ENCODE measurements at regions not wholly inside any gene's neighbourhood (a gene's known extent, or its start where the extent isn't known, plus 50 kb on each side); places are given as distances from the start of the nearest gene placed in this dataset.

GRCh38 chr2:39996653-39997080 lies 217.6 kb upstream of the THUMPD2 start:
- Histone ChIP-seq H3K4me2 (ENCODE audit: insufficient read depth in 1 of 2, low read depth in 2 of 2, low read length in 2 of 2) (no peak overlapping the region), H3K23me2 (ENCODE audit: low read depth, low read length) (no peaks in the 10 kb centered on the region), H4K8ac (ENCODE audit: extremely low read depth, insufficient read depth, low read length) (no peak overlapping the region), H3K4ac (replicated peaks; ENCODE audit: insufficient read length, low read depth, low read length) (no peak overlapping the region), H4K5ac (ENCODE audit: insufficient read length, low read depth, low read length) (no peak overlapping the region), H2BK15ac (ENCODE audit: low read length) (no peak overlapping the region), H2BK5ac (ENCODE audit: low read depth, low read length) (no peak overlapping the region), H3K27me3 (replicated peaks in 1 of 4; ENCODE audit: control insufficient read depth in 3 of 4, extremely low read depth in 1 of 4, insufficient read depth in 3 of 4, low read length in 3 of 4) (no peaks in the 10 kb centered on the region), H2BK20ac (ENCODE audit: low read length) (no peak overlapping the region), H3K4me3 (ENCODE audit: extremely low read depth in 1 of 4, insufficient read depth in 2 of 4, low read depth in 3 of 4, low read length in 4 of 4) (no peak overlapping the region), H3K4me1 (replicated peaks in 1 of 4; ENCODE audit: control insufficient read depth in 3 of 4, insufficient read depth in 4 of 4, low read length in 3 of 4) (no peaks in the 10 kb centered on the region), H3K14ac (ENCODE audit: insufficient read length) (no peak overlapping the region), H2AFZ (ENCODE audit: low read length) (no peak overlapping the region), H3K79me1 (ENCODE audit: low read depth, low read length) (no peaks in the 10 kb centered on the region), H2BK12ac (ENCODE audit: low read depth, low read length) (no peak overlapping the region), H3K79me2 (ENCODE audit: control insufficient read depth in 1 of 2, insufficient read depth in 2 of 2, low read length in 2 of 2) (no peaks in the 10 kb centered on the region), H3K18ac (ENCODE audit: extremely low read depth, low read length) (no peak overlapping the region), H2BK120ac (replicated peaks; ENCODE audit: low read depth, low read length) (no peak overlapping the region), H3K36me3 (ENCODE audit: control insufficient read depth in 2 of 4, insufficient read depth in 4 of 4, low read length in 3 of 4) (no peaks in the 10 kb centered on the region), H4K20me1 (replicated peaks in 1 of 2; ENCODE audit: control insufficient read depth in 1 of 2, insufficient read depth in 2 of 2, low read length in 2 of 2) (no peaks in the 10 kb centered on the region), H3K27ac (ENCODE audit: low read depth, low read length) (no peak overlapping the region), H3K23ac (ENCODE audit: insufficient read length) (no peak overlapping the region), H2AK5ac (ENCODE audit: low read depth, low read length) (no peak overlapping the region), H3K56ac (replicated peaks; ENCODE audit: insufficient read length, low read depth, low read length) (no peak overlapping the region), H3K9me3 (ENCODE audit: insufficient read depth in 2 of 2, low read depth in 1 of 2, low read length in 1 of 2) (no peaks in the 10 kb centered on the region), H3K9ac (replicated peaks in 1 of 4; ENCODE audit: extremely low read depth in 1 of 4, low read depth in 3 of 4, low read length in 3 of 4) (no peak overlapping the region), H4K91ac (replicated peaks; ENCODE audit: insufficient read length, low read length) (no peak overlapping the region)
- 84% methylated on average over 1 of the region's 1 CpG; no CpG with 5 or more reads in 1 of the 2 experiments for WGBS, 2 experiments (ENCODE audit: extremely low coverage in 1 of 2, insufficient coverage in 1 of 2, insufficient read length in 1 of 2, insufficient replicate concordance in 2 of 2, low coverage in 1 of 2, low lambda C conversion rate in 2 of 2, missing lambda C conversion rate in 1 of 2)
- ChIA-PET CTCF (ENCODE audit: partially characterized antibody) (interaction anchor here (0.6 kb wide), 1 partner anchor 1692 kb away, joined by 3 read pairs; no protein-coding TSS in a partner anchor), POLR2A (ENCODE audit: partially characterized antibody) (no interaction called here)
- DNase-seq (ENCODE audit: low read depth in 1 of 2, low spot score in 2 of 2) (no peak), FAIRE-seq (no peak)
- TF ChIP-seq SRF (IDR thresholded peaks at IDR 0.05; ENCODE audit: low read depth, low read length) (no peak), SP4 (IDR thresholded peaks at IDR 0.05; ENCODE audit: low read length) (no peak), CBX8 (IDR thresholded peaks at IDR 0.05; ENCODE audit: borderline replicate concordance, low read depth, low read length) (no peak), TBP (IDR thresholded peaks at IDR 0.05; ENCODE audit: low read depth, low read length) (no peak), CTBP2 (IDR thresholded peaks at IDR 0.05; ENCODE audit: borderline replicate concordance, insufficient read depth, insufficient read length, low read length) (no peak), GABPA (IDR thresholded peaks at IDR 0.05; ENCODE audit: borderline replicate concordance, insufficient read depth, low read length) (no peak), BCL11A (IDR thresholded peaks at IDR 0.05; ENCODE audit: low read depth in 2 of 2, low read length in 2 of 2) (no peak), JUND (IDR thresholded peaks at IDR 0.05; ENCODE audit: low read length) (no peak), JUN (IDR thresholded peaks at IDR 0.05; ENCODE audit: low read depth, low read length) (no peak), EZH2 (IDR thresholded peaks at IDR 0.05; ENCODE audit: low read depth, low read length, severe bottlenecking) (no peak), POLR2A (IDR thresholded peaks at IDR 0.05; ENCODE audit: control extremely low read depth in 1 of 2, low read depth in 2 of 2, low read length in 2 of 2) (no peak), SIN3A (conservative IDR thresholded peaks at IDR 0.05 in 1 of 2, IDR thresholded peaks at IDR 0.05 in 1 of 2; ENCODE audit: low read depth in 1 of 2, low read length in 2 of 2) (no peak)
- TF ChIP-seq, protein P1, sequence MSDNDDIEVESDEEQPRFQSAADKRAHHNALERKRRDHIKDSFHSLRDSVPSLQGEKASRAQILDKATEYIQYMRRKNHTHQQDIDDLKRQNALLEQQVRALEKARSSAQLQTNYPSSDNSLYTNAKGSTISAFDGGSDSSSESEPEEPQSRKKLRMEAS (IDR thresholded peaks at IDR 0.05): no peak
- TF ChIP-seq, protein P2, sequence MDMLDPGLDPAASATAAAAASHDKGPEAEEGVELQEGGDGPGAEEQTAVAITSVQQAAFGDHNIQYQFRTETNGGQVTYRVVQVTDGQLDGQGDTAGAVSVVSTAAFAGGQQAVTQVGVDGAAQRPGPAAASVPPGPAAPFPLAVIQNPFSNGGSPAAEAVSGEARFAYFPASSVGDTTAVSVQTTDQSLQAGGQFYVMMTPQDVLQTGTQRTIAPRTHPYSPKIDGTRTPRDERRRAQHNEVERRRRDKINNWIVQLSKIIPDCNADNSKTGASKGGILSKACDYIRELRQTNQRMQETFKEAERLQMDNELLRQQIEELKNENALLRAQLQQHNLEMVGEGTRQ (IDR thresholded peaks at IDR 0.05; ENCODE audit: low read length): no peak

All from H1 (cell line).